ENCODE measurements at regions not wholly inside any gene's neighbourhood (a gene's known extent, or its start where the extent isn't known, plus 50 kb on each side); places are given as distances from the start of the nearest gene placed in this dataset.
"Not testable (repeated sequence)": the region's sequence is repeated elsewhere in the genome, so short reads cannot be mapped to it uniquely, and the experiment has no call there.

GRCh38 chr21:15204140-15204969 is 139.6 kb upstream of the NRIP1 start:
- no peak for DNase-seq

GRCh38 chr21:15204970-15205286 is 140.1 kb upstream of the NRIP1 start:
- DNase-seq = no peak

- DNase-seq = no peak
Observed at GRCh38 chr21:15206514-15206913, 141.7 kb upstream of the NRIP1 start.

- DNase-seq = no peak
Observed at GRCh38 chr21:15207231-15207630, 142.4 kb upstream of the NRIP1 start.

- DNase-seq = no peak
Observed at GRCh38 chr21:15207635-15208370, 143.0 kb upstream of the NRIP1 start.

- DNase-seq = no peak
Observed at GRCh38 chr21:15208786-15209185, 144.0 kb upstream of the NRIP1 start.

GRCh38 chr21:15209224-15209623 is 144.4 kb upstream of the NRIP1 start:
- DNase-seq = no peak

- no peak for DNase-seq
Observed at GRCh38 chr21:15210235-15210678, 145.5 kb upstream of the NRIP1 start.

GRCh38 chr21:15211491-15212133 is 146.8 kb upstream of the NRIP1 start:
- no peak for DNase-seq

GRCh38 chr21:15212206-15212605 is 147.4 kb upstream of the NRIP1 start:
- no peak for DNase-seq

- DNase-seq = not testable (repeated sequence)
Observed at GRCh38 chr21:15218476-15218875, 153.7 kb upstream of the NRIP1 start.

GRCh38 chr21:15219039-15219438 is 154.2 kb upstream of the NRIP1 start:
- DNase-seq = no peak

- no peak for DNase-seq
Observed at GRCh38 chr21:15219894-15220293, 155.1 kb upstream of the NRIP1 start.

- DNase-seq = no peak
Observed at GRCh38 chr21:15221799-15222386, 157.1 kb upstream of the NRIP1 start.

- DNase-seq = no peak
Observed at GRCh38 chr21:15222707-15223106, 157.9 kb upstream of the NRIP1 start.

GRCh38 chr21:15224346-15225086 is 159.7 kb upstream of the NRIP1 start:
- DNase-seq = no peak

- DNase-seq = no peak
Observed at GRCh38 chr21:15227919-15228318, 163.1 kb upstream of the NRIP1 start.

- DNase-seq = no peak
Observed at GRCh38 chr21:15229390-15229789, 164.6 kb upstream of the NRIP1 start.

GRCh38 chr21:15233611-15234010 is 168.8 kb upstream of the NRIP1 start:
- DNase-seq = no peak

- no peak for DNase-seq
Observed at GRCh38 chr21:15236111-15236510, 171.3 kb upstream of the NRIP1 start.

GRCh38 chr21:15240848-15241247 is 176.0 kb upstream of the NRIP1 start:
- no peak for DNase-seq

- DNase-seq = no peak
Observed at GRCh38 chr21:15241997-15242736, 177.4 kb upstream of the NRIP1 start.
